ENCODE measurements at regions not wholly inside any gene's neighbourhood (a gene's known extent, or its start where the extent isn't known, plus 50 kb on each side); places are given as distances from the start of the nearest gene placed in this dataset.

- H3K27me3 ChIP-seq (replicated peaks; ENCODE audit: insufficient read depth, low read length) = no peaks in the 10 kb centered on the region
- H3K9me3 ChIP-seq (replicated peaks; ENCODE audit: insufficient read depth, low read length) = no peaks in the 10 kb centered on the region
- no peak overlapping the region for H3K9ac ChIP-seq (ENCODE audit: low read length)
Measured at GRCh38 chr3:118272991-118273390, 761.7 kb downstream of the IGSF11 start.

GRCh38 chr3:118277814-118278213, 756.8 kb downstream of the IGSF11 start:
- no peak overlapping the region for H3K4me2 ChIP-seq (ENCODE audit: low read depth, low read length)
- no peak overlapping the region for H2AFZ ChIP-seq (ENCODE audit: low read length)
- no peaks in the 10 kb centered on the region for H4K20me1 ChIP-seq (ENCODE audit: insufficient read depth, low read length)
- no peak overlapping the region for H3K4me3 ChIP-seq (ENCODE audit: low read length)
- no peaks in the 10 kb centered on the region for H3K79me2 ChIP-seq (ENCODE audit: low read length)
- no peaks in the 10 kb centered on the region for H3K27me3 ChIP-seq (replicated peaks; ENCODE audit: insufficient read depth, low read length)
- no peaks in the 10 kb centered on the region for H3K9me2 ChIP-seq (replicated peaks; ENCODE audit: insufficient read depth, low read length)
- TF ChIP-seq EZH2phosphoT487 (IDR thresholded peaks at IDR 0.05; ENCODE audit: low read length) (no peak), EZH2 (optimal IDR thresholded peaks at IDR 0.05; ENCODE audit: low read depth, low read length) (no peak), CTCF (IDR thresholded peaks at IDR 0.05; ENCODE audit: low read length) (no peak)
- H3K9ac ChIP-seq (ENCODE audit: low read length) = no peak overlapping the region
- H3K9me3 ChIP-seq (replicated peaks; ENCODE audit: insufficient read depth, low read length) = no peaks in the 10 kb centered on the region
- no peak overlapping the region for H3K27ac ChIP-seq (ENCODE audit: low read length)
- no peak for DNase-seq
- H3K4me1 ChIP-seq (ENCODE audit: low read length) = no peaks in the 10 kb centered on the region
- no peaks in the 10 kb centered on the region for H3F3A ChIP-seq (ENCODE audit: insufficient read depth, low read length)
- H3K36me3 ChIP-seq (replicated peaks; ENCODE audit: insufficient read depth, low read length) = no peaks in the 10 kb centered on the region

More at GRCh38 chr3:118272991-118273390, 761.7 kb downstream of the IGSF11 start:
- no peak overlapping the region for H2AFZ ChIP-seq (ENCODE audit: low read length)
- H3K4me3 ChIP-seq (ENCODE audit: low read length) = no peak overlapping the region
- no peaks in the 10 kb centered on the region for H3F3A ChIP-seq (ENCODE audit: insufficient read depth, low read length)
- H3K27ac ChIP-seq (ENCODE audit: low read length) = no peak overlapping the region
- H4K20me1 ChIP-seq (ENCODE audit: insufficient read depth, low read length) = no peaks in the 10 kb centered on the region
- no peaks in the 10 kb centered on the region for H3K79me2 ChIP-seq (ENCODE audit: low read length)
- no peaks in the 10 kb centered on the region for H3K9me2 ChIP-seq (replicated peaks; ENCODE audit: insufficient read depth, low read length)
- H3K4me1 ChIP-seq (ENCODE audit: low read length) = no peaks in the 10 kb centered on the region
- TF ChIP-seq EZH2phosphoT487 (IDR thresholded peaks at IDR 0.05; ENCODE audit: low read length) (no peak), EZH2 (optimal IDR thresholded peaks at IDR 0.05; ENCODE audit: low read depth, low read length) (no peak), CTCF (IDR thresholded peaks at IDR 0.05; ENCODE audit: low read length) (no peak)
- no peaks in the 10 kb centered on the region; the same call in 1 of the 2 replicates for H3K36me3 ChIP-seq (replicated peaks; ENCODE audit: insufficient read depth, low read length)
- DNase-seq = no peak
- H3K4me2 ChIP-seq (ENCODE audit: low read depth, low read length) = no peak overlapping the region

- no peak overlapping the region for H3K27ac ChIP-seq (ENCODE audit: low read length)
- no peaks in the 10 kb centered on the region for H3K79me2 ChIP-seq (ENCODE audit: low read length)
- no peak overlapping the region for H2AFZ ChIP-seq (ENCODE audit: low read length)
- H4K20me1 ChIP-seq (ENCODE audit: insufficient read depth, low read length) = no peaks in the 10 kb centered on the region
- no peaks in the 10 kb centered on the region for H3K9me3 ChIP-seq (replicated peaks; ENCODE audit: insufficient read depth, low read length)
- TF ChIP-seq EZH2phosphoT487 (IDR thresholded peaks at IDR 0.05; ENCODE audit: low read length) (no peak), CTCF (IDR thresholded peaks at IDR 0.05; ENCODE audit: low read length) (no peak), EZH2 (optimal IDR thresholded peaks at IDR 0.05; ENCODE audit: low read depth, low read length) (no peak)
- no peaks in the 10 kb centered on the region for H3K4me1 ChIP-seq (ENCODE audit: low read length)
- DNase-seq = no peak
- H3K27me3 ChIP-seq (replicated peaks; ENCODE audit: insufficient read depth, low read length) = no peaks in the 10 kb centered on the region
- H3K9ac ChIP-seq (ENCODE audit: low read length) = no peak overlapping the region
- H3K4me3 ChIP-seq (ENCODE audit: low read length) = no peak overlapping the region
- no peaks in the 10 kb centered on the region for H3K9me2 ChIP-seq (replicated peaks; ENCODE audit: insufficient read depth, low read length)
- no peaks in the 10 kb centered on the region for H3K36me3 ChIP-seq (replicated peaks; ENCODE audit: insufficient read depth, low read length)
- no peaks in the 10 kb centered on the region for H3F3A ChIP-seq (ENCODE audit: insufficient read depth, low read length)
- H3K4me2 ChIP-seq (ENCODE audit: low read depth, low read length) = no peak overlapping the region
Measured at GRCh38 chr3:118292841-118293240, 741.8 kb downstream of the IGSF11 start.

Measured in MM.1S (cell line).